ENCODE measurements at regions not wholly inside any gene's neighbourhood (a gene's known extent, or its start where the extent isn't known, plus 50 kb on each side); places are given as distances from the start of the nearest gene placed in this dataset.
"Not testable (repeated sequence)": the region's sequence is repeated elsewhere in the genome, so short reads cannot be mapped to it uniquely, and the experiment has no call there.

- Histone ChIP-seq H3K27ac (no peak overlapping the region), H3K36me3 (no peaks in the 10 kb centered on the region), H3K27me3 (no peaks in the 10 kb centered on the region), H3K9me3 (no peaks in the 10 kb centered on the region), H3K4me1 (no peaks in the 10 kb centered on the region), H3K4me3 (no peak overlapping the region)
- in situ Hi-C loops (cut with MboI; ENCODE audit: low pct_ligation_motif_present in 1 of 4, low pct_unique_long_range_greater_than_20kb in 1 of 4, low sequenced_read_pairs in 3 of 4) = no loop called here
- intact Hi-C loops (cut with DNase I; ENCODE audit: low total_unique reads) = no loop called here
- 77 to 81% methylated on average over 1 of the region's 1 CpG for WGBS, 2 donors (ENCODE audit: low coverage in 1 of 2)
- no peak for DNase-seq
- peak; percentile 45 to 62 (median 54) for TF ChIP-seq CTCF (IDR thresholded peaks at IDR 0.05)
- no peak for TF ChIP-seq POLR2AphosphoS5 (IDR thresholded peaks at IDR 0.05)
- TF ChIP-seq POLR2A (IDR thresholded peaks at IDR 0.05) = no peak
- no peak for TF ChIP-seq EP300 (IDR thresholded peaks at IDR 0.05; ENCODE audit: low read depth)
Observed at GRCh38 chr2:138373993-138374408, 127.6 kb upstream of the SPOPL start.

DNA sequence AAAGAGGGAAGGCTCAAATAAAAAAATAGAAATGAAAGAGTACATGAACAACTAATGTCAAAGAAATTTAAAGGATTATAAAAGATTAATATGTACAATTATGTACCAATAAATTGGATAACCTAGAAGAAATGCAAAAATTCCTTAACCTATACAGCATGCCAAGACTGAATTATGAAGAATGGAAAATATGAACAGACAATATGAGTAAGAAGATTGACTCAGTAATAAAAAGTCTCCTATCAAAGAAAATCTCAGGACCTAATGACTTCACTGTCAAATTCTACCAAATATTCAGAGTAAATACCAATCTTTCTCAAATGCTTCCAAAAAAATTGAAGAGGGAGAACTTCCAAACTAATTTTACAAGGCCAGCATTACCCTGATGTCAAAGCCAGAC, 120.2 kb upstream of the SPOPL start:
- no peak overlapping the region for H3K27ac ChIP-seq
- intact Hi-C loops (cut with DNase I; ENCODE audit: low total_unique reads) = no loop called here
- in situ Hi-C loops (cut with MboI; ENCODE audit: low pct_ligation_motif_present in 1 of 4, low pct_unique_long_range_greater_than_20kb in 1 of 4, low sequenced_read_pairs in 3 of 4) = loop anchor here in 3 of 4 donors (25.0 kb wide), 2 partner anchors 444 to 469 kb away; no protein-coding TSS in a partner anchor
- H3K4me1 ChIP-seq = no peaks in the 10 kb centered on the region
- no peak for DNase-seq
- H3K27me3 ChIP-seq = no peaks in the 10 kb centered on the region
- H3K9me3 ChIP-seq = no peaks in the 10 kb centered on the region
- TF ChIP-seq CTCF (IDR thresholded peaks at IDR 0.05) (no peak), EP300 (IDR thresholded peaks at IDR 0.05; ENCODE audit: low read depth) (no peak), POLR2A (IDR thresholded peaks at IDR 0.05) (no peak), POLR2AphosphoS5 (IDR thresholded peaks at IDR 0.05) (no peak)
- no peaks in the 10 kb centered on the region for H3K36me3 ChIP-seq
- H3K4me3 ChIP-seq = no peak overlapping the region

GRCh38 chr2:138382672-138383071, 118.9 kb upstream of the SPOPL start:
- Histone ChIP-seq H3K27me3 (no peaks in the 10 kb centered on the region), H3K4me3 (no peak overlapping the region), H3K4me1 (no peaks in the 10 kb centered on the region), H3K36me3 (no peaks in the 10 kb centered on the region), H3K9me3 (no peaks in the 10 kb centered on the region), H3K27ac (no peak overlapping the region)
- TF ChIP-seq POLR2AphosphoS5 (IDR thresholded peaks at IDR 0.05) (no peak), POLR2A (IDR thresholded peaks at IDR 0.05) (no peak), EP300 (IDR thresholded peaks at IDR 0.05; ENCODE audit: low read depth) (no peak), CTCF (IDR thresholded peaks at IDR 0.05) (no peak)
- DNase-seq = no peak
- WGBS, 2 donors (ENCODE audit: low coverage in 1 of 2) = 86 to 90% methylated on average over 1 of the region's 1 CpG
- intact Hi-C loops (cut with DNase I; ENCODE audit: low total_unique reads) (no loop called here), in situ Hi-C loops (cut with MboI; ENCODE audit: low pct_ligation_motif_present in 1 of 4, low pct_unique_long_range_greater_than_20kb in 1 of 4, low sequenced_read_pairs in 3 of 4) (loop anchor here in 3 of 4 donors (25.0 kb wide), 2 partner anchors 445 to 470 kb away; no protein-coding TSS in a partner anchor)

DNA sequence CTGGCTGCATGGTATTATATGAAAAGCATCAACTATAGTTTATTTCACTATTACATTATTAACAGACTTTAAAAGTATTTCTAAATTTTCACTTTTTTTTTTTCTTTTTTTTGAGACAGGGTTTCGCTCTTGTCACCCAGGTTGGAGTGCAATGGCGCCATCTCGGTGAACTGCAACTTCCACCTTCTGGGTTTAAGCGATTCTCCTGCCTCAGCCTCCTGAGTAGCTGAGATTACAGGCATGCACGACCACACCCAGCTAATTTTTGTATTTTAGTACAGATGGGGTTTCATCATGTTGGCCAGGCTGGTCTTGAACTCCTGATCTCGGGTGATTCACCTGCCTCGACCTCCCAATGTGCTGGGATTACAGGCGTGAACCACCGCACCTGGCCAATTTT, 115.4 kb upstream of the SPOPL start:
- H3K36me3 ChIP-seq; H3K27me3 ChIP-seq; H3K9me3 ChIP-seq; H3K27ac ChIP-seq; H3K4me3 ChIP-seq; intact Hi-C loops (cut with DNase I; ENCODE audit: low total_unique reads); H3K4me1 ChIP-seq; DNase-seq: not testable (repeated sequence)
- WGBS, 2 donors (ENCODE audit: low coverage in 1 of 2) = 92% methylated on average over 8 to 9 of the region's 9 CpGs
- in situ Hi-C loops (cut with MboI; ENCODE audit: low pct_ligation_motif_present in 1 of 4, low pct_unique_long_range_greater_than_20kb in 1 of 4, low sequenced_read_pairs in 3 of 4) = loop anchor here in 3 of 4 donors (25.0 kb wide), 2 partner anchors 449 to 474 kb away; no protein-coding TSS in a partner anchor

DNA sequence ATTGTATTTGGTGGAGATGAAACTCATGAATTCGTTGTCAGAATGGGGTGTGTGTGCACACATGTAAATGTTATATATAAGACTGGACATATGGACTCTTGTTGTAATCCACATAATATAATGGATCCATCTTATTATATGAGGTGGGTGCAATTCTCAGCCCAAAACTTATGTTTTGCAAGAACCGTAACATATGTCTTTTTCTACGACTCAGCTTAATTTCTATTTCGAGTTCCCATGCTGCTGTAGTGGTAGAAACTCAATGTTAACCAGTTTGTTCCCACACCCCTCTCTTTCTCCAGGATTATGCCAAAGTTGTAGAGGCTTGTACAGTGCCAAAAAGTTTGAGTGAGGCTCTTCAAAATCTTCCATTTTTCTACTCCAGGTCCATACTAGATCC, 112.5 kb upstream of the SPOPL start:
- TF ChIP-seq CTCF (IDR thresholded peaks at IDR 0.05) (no peak), POLR2AphosphoS5 (IDR thresholded peaks at IDR 0.05) (no peak), EP300 (IDR thresholded peaks at IDR 0.05; ENCODE audit: low read depth) (no peak), POLR2A (IDR thresholded peaks at IDR 0.05) (no peak)
- no peaks in the 10 kb centered on the region for H3K9me3 ChIP-seq
- H3K36me3 ChIP-seq = no peaks in the 10 kb centered on the region
- DNase-seq = no peak
- no peaks in the 10 kb centered on the region for H3K27me3 ChIP-seq
- in situ Hi-C loops (cut with MboI; ENCODE audit: low pct_ligation_motif_present in 1 of 4, low pct_unique_long_range_greater_than_20kb in 1 of 4, low sequenced_read_pairs in 3 of 4) (loop anchor here in 3 of 4 donors (25.0 kb wide), 2 partner anchors 452 to 477 kb away; no protein-coding TSS in a partner anchor), intact Hi-C loops (cut with DNase I; ENCODE audit: low total_unique reads) (no loop called here)
- no peak overlapping the region for H3K4me3 ChIP-seq
- 80 to 96% methylated on average over 4 of the region's 4 CpGs for WGBS, 2 donors (ENCODE audit: low coverage in 1 of 2)
- no peak overlapping the region for H3K27ac ChIP-seq
- no peaks in the 10 kb centered on the region for H3K4me1 ChIP-seq

All from transverse colon (tissue), 4 donors.